BJ (cell line): ENCODE measurements at regions not wholly inside any gene's neighbourhood (a gene's known extent, or its start where the extent isn't known, plus 50 kb on each side); places are given as distances from the start of the nearest gene placed in this dataset.

ENCODE experiments used
- CTCF ChIA-PET: fragments of 350-600 bp; formaldehyde crosslinking; extraction: SDS; loops from one replicate; lab custom pipeline; 2021; ENCODE audit warnings: antibody characterized with exemption, inconsistent platforms; lab: Yijun Ruan, JAX
- POLR2A ChIA-PET: fragments of 300-600 bp; sonication (Branson Sonifier 250); formaldehyde crosslinking; extraction: SDS; loops from one replicate; lab custom pipeline; 2021; ENCODE audit warnings: antibody characterized with exemption; lab: Charles Lee
- DNase-seq: peaks from one replicate; pipeline ENCODE4 v3.0.0-alpha.2; 2011; ENCODE audit warnings: low read depth
- H3K27me3 ChIP-seq: 2 replicates; pipeline ENCODE4 v1.6.0; 2011; ENCODE audit warnings: low read length; ENCODE audit not compliant: control insufficient read depth, insufficient read depth
- H3K36me3 ChIP-seq: 2 replicates; pipeline ENCODE4 v1.5.1; 2011; ENCODE audit warnings: low read length; ENCODE audit not compliant: control insufficient read depth, insufficient read depth
- H3K4me3 ChIP-seq: 2 replicates; pipeline ENCODE4 v1.5.1; 2011; ENCODE audit warnings: low read depth, mild to moderate bottlenecking, control low read depth, low read length
- TF ChIP-seq, protein P1 (sequence below): IDR thresholded peaks from 2 replicates; pipeline ENCODE4 v1.5.1; 2011; ENCODE audit warnings: low read depth, mild to moderate bottlenecking, control low read depth, inconsistent platforms, low read length, moderate library complexity; ENCODE audit not compliant: insufficient read depth

DNA sequence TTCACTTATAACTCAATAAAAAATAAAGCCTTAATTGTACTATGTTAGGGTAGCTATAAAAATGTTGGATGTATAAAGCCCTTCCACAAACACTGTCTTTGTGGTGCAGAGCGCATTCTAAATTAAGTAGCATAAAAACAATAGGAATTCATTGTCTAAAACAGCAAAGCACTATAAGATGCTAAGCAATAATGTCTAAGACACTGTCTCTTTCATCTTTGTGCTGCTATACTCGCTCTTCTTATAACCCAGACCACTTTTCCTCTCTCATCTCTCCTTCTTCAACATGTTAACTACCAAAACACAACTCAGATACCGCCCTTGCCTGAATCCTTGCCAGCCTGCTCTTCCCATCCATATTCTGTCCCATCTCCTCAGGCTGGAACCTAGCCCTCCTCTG is 170.0 kb downstream of the CENPC start:
- TF ChIP-seq, protein P1, sequence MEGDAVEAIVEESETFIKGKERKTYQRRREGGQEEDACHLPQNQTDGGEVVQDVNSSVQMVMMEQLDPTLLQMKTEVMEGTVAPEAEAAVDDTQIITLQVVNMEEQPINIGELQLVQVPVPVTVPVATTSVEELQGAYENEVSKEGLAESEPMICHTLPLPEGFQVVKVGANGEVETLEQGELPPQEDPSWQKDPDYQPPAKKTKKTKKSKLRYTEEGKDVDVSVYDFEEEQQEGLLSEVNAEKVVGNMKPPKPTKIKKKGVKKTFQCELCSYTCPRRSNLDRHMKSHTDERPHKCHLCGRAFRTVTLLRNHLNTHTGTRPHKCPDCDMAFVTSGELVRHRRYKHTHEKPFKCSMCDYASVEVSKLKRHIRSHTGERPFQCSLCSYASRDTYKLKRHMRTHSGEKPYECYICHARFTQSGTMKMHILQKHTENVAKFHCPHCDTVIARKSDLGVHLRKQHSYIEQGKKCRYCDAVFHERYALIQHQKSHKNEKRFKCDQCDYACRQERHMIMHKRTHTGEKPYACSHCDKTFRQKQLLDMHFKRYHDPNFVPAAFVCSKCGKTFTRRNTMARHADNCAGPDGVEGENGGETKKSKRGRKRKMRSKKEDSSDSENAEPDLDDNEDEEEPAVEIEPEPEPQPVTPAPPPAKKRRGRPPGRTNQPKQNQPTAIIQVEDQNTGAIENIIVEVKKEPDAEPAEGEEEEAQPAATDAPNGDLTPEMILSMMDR = no peak
- ChIA-PET CTCF (no interaction called here), POLR2A (no interaction called here)
- Histone ChIP-seq H3K27me3 (no peaks in the 10 kb centered on the region), H3K4me3 (no peak overlapping the region), H3K36me3 (no peaks in the 10 kb centered on the region)
- DNase-seq = no peak

- POLR2A ChIA-PET = no interaction called here
- DNase-seq = no peak
- H3K36me3 ChIP-seq = no peaks in the 10 kb centered on the region
- H3K27me3 ChIP-seq = no peaks in the 10 kb centered on the region
- no peak overlapping the region for H3K4me3 ChIP-seq
- CTCF ChIA-PET = no interaction called here
- TF ChIP-seq, protein P1 = no peak
Observed at GRCh38 chr4:67371615-67372014, 173.7 kb downstream of the CENPC start.

DNA sequence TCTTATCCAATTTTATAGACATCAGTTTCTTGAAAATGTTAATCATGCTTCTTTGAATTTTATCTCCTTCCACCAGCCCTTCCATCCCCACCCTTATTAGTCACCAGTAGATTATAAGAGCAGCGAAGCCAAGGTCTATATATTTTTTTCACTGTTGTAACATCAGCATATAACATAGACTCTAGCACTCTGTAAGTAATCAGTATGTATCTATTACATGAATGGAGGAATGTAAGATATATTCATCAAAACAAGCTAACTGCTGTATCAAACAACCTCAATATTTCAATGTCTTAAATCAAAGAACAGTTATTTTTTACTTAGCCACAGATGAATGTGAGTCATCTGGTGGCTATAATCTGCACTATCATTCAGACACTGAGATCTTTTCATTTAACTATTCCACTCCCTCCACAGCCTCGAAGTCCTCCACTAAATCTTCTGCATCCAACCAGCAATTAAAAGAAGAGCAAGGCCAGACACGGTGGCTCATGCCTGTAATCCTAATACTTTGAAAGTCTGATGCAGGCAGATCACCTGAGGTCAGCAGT is 178.9 kb downstream of the CENPC start:
- Histone ChIP-seq H3K36me3 (no peaks in the 10 kb centered on the region), H3K27me3 (no peaks in the 10 kb centered on the region), H3K4me3 (no peak overlapping the region)
- ChIA-PET CTCF (no interaction called here), POLR2A (no interaction called here)
- DNase-seq = no peak
- TF ChIP-seq, protein P1 = no peak

- ChIA-PET CTCF (no interaction called here), POLR2A (no interaction called here)
- H3K36me3 ChIP-seq = no peaks in the 10 kb centered on the region
- DNase-seq = no peak
- no peaks in the 10 kb centered on the region for H3K27me3 ChIP-seq
- TF ChIP-seq, protein P1 = no peak
- no peak overlapping the region for H3K4me3 ChIP-seq
Observed at GRCh38 chr4:67365661-67366245, 179.6 kb downstream of the CENPC start.

DNA sequence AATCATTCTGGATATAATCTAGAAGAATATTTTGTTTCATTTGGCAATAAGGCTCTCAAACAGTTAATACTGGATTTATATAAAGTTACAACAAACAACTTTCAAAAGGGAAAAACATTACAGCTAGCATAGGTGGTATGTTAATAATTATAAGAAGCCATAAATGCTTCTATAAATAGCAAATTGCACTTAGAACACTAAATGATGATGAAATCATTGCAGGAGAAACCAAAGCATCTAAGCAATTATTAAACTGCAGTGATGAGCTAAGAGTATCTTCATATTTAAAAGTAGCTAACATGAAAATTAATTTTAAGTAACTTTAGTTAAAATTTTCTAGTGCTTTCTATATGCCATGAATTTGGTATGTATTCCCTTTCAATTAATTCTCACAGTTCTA is 189.5 kb downstream of the CENPC start:
- TF ChIP-seq, protein P1 = no peak
- Histone ChIP-seq H3K36me3 (no peaks in the 10 kb centered on the region), H3K4me3 (no peak overlapping the region), H3K27me3 (no peaks in the 10 kb centered on the region)
- no peak for DNase-seq
- CTCF ChIA-PET = no interaction called here
- POLR2A ChIA-PET = no interaction called here
